HUES48 (cell line): ENCODE measurements at regions not wholly inside any gene's neighbourhood (a gene's known extent, or its start where the extent isn't known, plus 50 kb on each side); places are given as distances from the start of the nearest gene placed in this dataset.

Experiments
- H3K27ac ChIP-seq: one replicate; pipeline ENCODE4 v1.7.0; 2013; ENCODE audit warnings: low read depth, low read length, inconsistent platforms
- H3K27me3 ChIP-seq: 2 replicates; pipeline ENCODE4 v1.6.1; 2013; ENCODE audit warnings: mild to moderate bottlenecking, low read length; ENCODE audit not compliant: control insufficient read depth, insufficient read depth
- H3K36me3 ChIP-seq: 2 replicates; pipeline ENCODE4 v1.6.1; 2013; ENCODE audit warnings: low read length; ENCODE audit not compliant: control insufficient read depth, insufficient read depth
- H3K4me1 ChIP-seq: 2 replicates; pipeline ENCODE4 v1.6.1; 2013; ENCODE audit warnings: mild to moderate bottlenecking, low read length; ENCODE audit not compliant: control insufficient read depth, insufficient read depth
- H3K4me3 ChIP-seq: 2 replicates; pipeline ENCODE4 v1.5.1; 2013; ENCODE audit warnings: mild to moderate bottlenecking, low read depth, low read length
- H3K9ac ChIP-seq: 2 replicates; pipeline ENCODE4 v1.6.1; 2013; ENCODE audit warnings: mild to moderate bottlenecking, low read depth, low read length, moderate library complexity
- H3K9me3 ChIP-seq: 2 replicates; pipeline ENCODE4 v1.6.1; 2013; ENCODE audit warnings: low read length; ENCODE audit not compliant: control insufficient read depth, insufficient read depth

DNA sequence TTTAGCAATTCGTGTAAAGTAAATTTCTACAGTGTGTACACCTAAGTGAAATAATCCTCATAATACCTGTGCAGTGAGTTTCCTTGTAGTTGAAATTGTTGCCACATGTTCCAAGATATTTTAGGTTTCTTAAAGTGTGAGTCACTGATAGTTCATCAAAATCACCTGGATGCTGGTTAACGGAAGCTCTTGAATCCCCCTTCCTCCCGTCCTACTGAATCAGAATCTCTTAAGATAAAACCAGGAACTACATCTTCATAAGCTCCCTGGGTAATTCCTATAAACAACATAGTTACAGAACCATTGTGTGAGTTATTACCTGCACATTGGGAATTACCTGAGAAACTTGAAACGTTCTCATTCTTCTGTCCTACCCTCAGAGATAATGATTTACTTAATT, 197.4 kb upstream of the HS3ST1 start:
- Histone ChIP-seq H3K9me3 (no peaks in the 10 kb centered on the region), H3K4me1 (no peaks in the 10 kb centered on the region), H3K4me3 (no peak overlapping the region), H3K27me3 (no peaks in the 10 kb centered on the region), H3K27ac (no peak overlapping the region), H3K36me3 (no peaks in the 10 kb centered on the region), H3K9ac (no peak overlapping the region)

DNA sequence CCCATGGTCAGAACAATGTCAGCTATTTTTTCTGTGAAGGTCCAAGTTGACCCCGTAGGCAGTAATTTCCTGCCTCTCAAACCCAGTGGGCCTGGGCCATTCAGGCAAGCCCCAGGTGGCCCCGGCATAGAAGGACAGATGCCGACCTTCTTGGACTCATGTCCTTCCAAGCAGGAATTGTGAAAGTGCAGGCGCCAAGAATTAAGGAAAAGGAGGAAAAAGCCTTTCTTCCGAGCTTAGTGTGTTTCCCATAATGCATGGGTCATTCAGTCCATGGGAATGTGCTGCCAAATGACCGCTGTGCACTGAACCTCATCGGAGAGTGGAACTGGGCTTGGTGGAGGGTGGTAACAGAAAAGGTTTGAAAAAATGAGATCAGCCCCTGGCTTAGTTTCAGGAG, 196.5 kb upstream of the HS3ST1 start:
- Histone ChIP-seq H3K27me3 (no peaks in the 10 kb centered on the region), H3K9me3 (no peaks in the 10 kb centered on the region), H3K4me3 (no peak overlapping the region), H3K4me1 (no peaks in the 10 kb centered on the region), H3K9ac (no peak overlapping the region), H3K27ac (no peak overlapping the region), H3K36me3 (no peaks in the 10 kb centered on the region)

DNA sequence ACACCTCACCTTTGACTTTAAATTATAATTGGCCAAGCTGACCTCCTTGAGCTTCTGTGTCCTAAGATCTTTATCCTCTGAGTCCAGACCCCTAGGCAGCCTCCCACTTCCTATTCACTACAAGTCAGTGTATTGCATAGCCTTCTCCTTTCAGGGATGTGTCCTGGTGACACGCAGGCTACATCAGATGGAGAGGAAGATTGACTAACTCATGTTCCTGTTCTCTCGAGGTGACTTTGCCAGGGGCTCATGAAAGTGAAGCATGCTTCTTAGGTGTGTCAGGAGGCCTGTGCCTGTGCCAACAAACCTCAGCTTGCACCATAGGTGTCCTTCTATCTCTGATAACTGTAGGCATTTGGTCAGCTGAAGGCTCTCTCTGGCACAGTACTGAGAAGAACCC, 195.7 kb upstream of the HS3ST1 start:
- H3K27me3 ChIP-seq: no peaks in the 10 kb centered on the region
- H3K4me3 ChIP-seq: no peak overlapping the region
- no peak overlapping the region for H3K27ac ChIP-seq
- no peaks in the 10 kb centered on the region for H3K36me3 ChIP-seq
- H3K4me1 ChIP-seq: no peaks in the 10 kb centered on the region
- no peak overlapping the region for H3K9ac ChIP-seq
- no peaks in the 10 kb centered on the region for H3K9me3 ChIP-seq

GRCh38 chr4:11623726-11624037, 195.0 kb upstream of the HS3ST1 start:
- H3K27ac ChIP-seq: no peak overlapping the region
- no peaks in the 10 kb centered on the region for H3K4me1 ChIP-seq

GRCh38 chr4:11622961-11623725, 194.4 kb upstream of the HS3ST1 start:
- Histone ChIP-seq H3K27me3 (no peaks in the 10 kb centered on the region), H3K9me3 (no peaks in the 10 kb centered on the region), H3K4me1 (no peaks in the 10 kb centered on the region), H3K36me3 (no peaks in the 10 kb centered on the region), H3K4me3 (no peak overlapping the region), H3K9ac (no peak overlapping the region), H3K27ac (no peak overlapping the region)

More at GRCh38 chr4:11623726-11624037, 195.0 kb upstream of the HS3ST1 start:
- H3K36me3 ChIP-seq: no peaks in the 10 kb centered on the region
- no peaks in the 10 kb centered on the region for H3K27me3 ChIP-seq
- H3K9me3 ChIP-seq: no peaks in the 10 kb centered on the region
- H3K9ac ChIP-seq: no peak overlapping the region
- H3K4me3 ChIP-seq: no peak overlapping the region

GRCh38 chr4:11620861-11621260, 192.2 kb upstream of the HS3ST1 start:
- Histone ChIP-seq H3K4me3 (no peak overlapping the region), H3K9me3 (no peaks in the 10 kb centered on the region), H3K4me1 (no peaks in the 10 kb centered on the region), H3K27ac (no peak overlapping the region), H3K36me3 (no peaks in the 10 kb centered on the region), H3K27me3 (no peaks in the 10 kb centered on the region), H3K9ac (no peak overlapping the region)

DNA sequence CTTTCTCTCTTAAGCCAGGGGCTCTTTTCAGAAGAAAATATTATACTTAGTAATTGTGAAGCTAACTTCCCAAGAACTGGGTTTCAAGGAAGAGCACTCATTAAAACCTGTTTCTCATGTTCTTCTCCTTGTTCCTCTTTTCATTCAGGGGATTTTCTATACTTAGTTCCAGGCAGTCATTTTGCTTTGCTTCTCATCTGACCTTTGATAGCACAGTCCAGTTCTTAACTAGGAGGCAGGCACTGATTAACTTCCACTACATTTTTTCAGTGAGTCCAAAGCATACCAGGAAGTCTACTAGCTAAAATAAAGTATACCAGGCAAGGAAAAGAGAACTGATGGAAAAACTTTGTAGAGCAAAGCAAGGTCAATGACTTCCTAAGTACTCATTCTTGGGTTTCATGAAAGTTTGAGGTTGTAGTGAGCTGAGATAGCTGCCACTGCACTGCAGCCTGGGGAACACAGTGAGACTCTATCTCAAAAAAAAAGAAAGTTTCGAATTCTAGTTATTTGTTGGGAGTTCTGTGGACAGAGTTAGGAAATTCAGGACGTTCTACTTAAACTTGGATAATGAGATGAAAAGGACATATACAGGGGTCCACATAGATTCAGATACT, 190.1 kb upstream of the HS3ST1 start:
- H3K4me3 ChIP-seq: no peak overlapping the region
- H3K4me1 ChIP-seq: no peaks in the 10 kb centered on the region
- no peak overlapping the region for H3K9ac ChIP-seq
- no peaks in the 10 kb centered on the region for H3K9me3 ChIP-seq
- no peak overlapping the region for H3K27ac ChIP-seq
- H3K36me3 ChIP-seq: no peaks in the 10 kb centered on the region
- H3K27me3 ChIP-seq: no peaks in the 10 kb centered on the region

DNA sequence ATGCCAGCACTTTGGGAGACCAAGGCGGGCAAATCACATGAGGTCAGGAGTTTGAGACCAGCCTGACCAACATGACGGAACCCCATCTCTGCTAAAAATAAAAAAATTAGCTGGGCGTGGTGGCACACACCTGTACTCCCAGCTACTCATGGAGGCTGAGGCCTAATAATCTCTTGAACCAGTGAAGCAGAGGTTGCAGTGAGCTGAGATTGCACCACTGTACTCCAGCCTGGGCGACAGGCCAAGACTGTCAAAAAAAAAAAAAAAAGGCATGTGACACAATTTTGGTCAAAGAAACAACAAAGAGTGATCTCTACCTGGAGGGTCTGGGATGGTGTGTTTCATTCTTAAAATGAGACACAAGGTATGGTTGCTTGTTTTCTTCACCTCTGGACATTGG, 188.2 kb upstream of the HS3ST1 start:
- Histone ChIP-seq H3K4me1 (no peaks in the 10 kb centered on the region), H3K4me3 (no peak overlapping the region), H3K27ac (no peak overlapping the region), H3K36me3 (no peaks in the 10 kb centered on the region), H3K9me3 (no peaks in the 10 kb centered on the region), H3K27me3 (no peaks in the 10 kb centered on the region), H3K9ac (no peak overlapping the region)

GRCh38 chr4:11615601-11616000, 186.9 kb upstream of the HS3ST1 start:
- Histone ChIP-seq H3K9ac (no peak overlapping the region), H3K27me3 (no peaks in the 10 kb centered on the region), H3K27ac (no peak overlapping the region), H3K4me1 (no peaks in the 10 kb centered on the region), H3K36me3 (no peaks in the 10 kb centered on the region), H3K4me3 (no peak overlapping the region), H3K9me3 (no peaks in the 10 kb centered on the region)

GRCh38 chr4:11614426-11614825, 185.7 kb upstream of the HS3ST1 start:
- no peaks in the 10 kb centered on the region for H3K9me3 ChIP-seq
- H3K27ac ChIP-seq: no peak overlapping the region

GRCh38 chr4:11611868-11612267, 183.2 kb upstream of the HS3ST1 start:
- Histone ChIP-seq H3K27me3 (no peaks in the 10 kb centered on the region), H3K9me3 (no peaks in the 10 kb centered on the region), H3K9ac (no peak overlapping the region), H3K4me3 (no peak overlapping the region), H3K36me3 (no peaks in the 10 kb centered on the region), H3K4me1 (no peaks in the 10 kb centered on the region), H3K27ac (no peak overlapping the region)

More at GRCh38 chr4:11614426-11614825, 185.7 kb upstream of the HS3ST1 start:
- Histone ChIP-seq H3K9ac (no peak overlapping the region), H3K27me3 (no peaks in the 10 kb centered on the region), H3K4me3 (no peak overlapping the region), H3K36me3 (no peaks in the 10 kb centered on the region), H3K4me1 (no peaks in the 10 kb centered on the region)
